Muscle of arm (tissue), 1 donor: ENCODE measurements at regions not wholly inside any gene's neighbourhood (a gene's known extent, or its start where the extent isn't known, plus 50 kb on each side); places are given as distances from the start of the nearest gene placed in this dataset.
"Not testable (repeated sequence)": the region's sequence is repeated elsewhere in the genome, so short reads cannot be mapped to it uniquely, and the experiment has no call there.

Experiments
- DNase-seq: peaks from one replicate; pipeline ENCODE4 v3.0.0-alpha.2; 2013

- not testable (repeated sequence) for DNase-seq
Observed at GRCh38 chr16:88164196-88165039, 213.2 kb downstream of the BANP start.

GRCh38 chr16:88165040-88165544, 213.9 kb downstream of the BANP start:
- not testable (repeated sequence) for DNase-seq

- DNase-seq = not testable (repeated sequence)
Observed at GRCh38 chr16:88165683-88166082, 214.4 kb downstream of the BANP start.

- DNase-seq = not testable (repeated sequence)
Observed at GRCh38 chr16:88166209-88166773, 215.1 kb downstream of the BANP start.

GRCh38 chr16:88167798-88168556, 214.8 kb upstream of the ZNF469 start:
- not testable (repeated sequence) for DNase-seq

- not testable (repeated sequence) for DNase-seq
Observed at GRCh38 chr16:88168557-88168949, 214.2 kb upstream of the ZNF469 start.

- not testable (repeated sequence) for DNase-seq
Observed at GRCh38 chr16:88169136-88169830, 213.5 kb upstream of the ZNF469 start.

GRCh38 chr16:88169831-88170165, 213.0 kb upstream of the ZNF469 start:
- not testable (repeated sequence) for DNase-seq

- DNase-seq = no peak
Observed at GRCh38 chr16:88170528-88170991, 212.2 kb upstream of the ZNF469 start.

- not testable (repeated sequence) for DNase-seq
Observed at GRCh38 chr16:88171126-88171525, 211.6 kb upstream of the ZNF469 start.

- DNase-seq = not testable (repeated sequence)
Observed at GRCh38 chr16:88176184-88176583, 206.6 kb upstream of the ZNF469 start.

- not testable (repeated sequence) for DNase-seq
Observed at GRCh38 chr16:88176591-88177180, 206.1 kb upstream of the ZNF469 start.

GRCh38 chr16:88178251-88178650, 204.5 kb upstream of the ZNF469 start:
- DNase-seq = not testable (repeated sequence)

- DNase-seq = not testable (repeated sequence)
Observed at GRCh38 chr16:88178896-88179295, 203.9 kb upstream of the ZNF469 start.

GRCh38 chr16:88182967-88183881, 199.5 kb upstream of the ZNF469 start:
- not testable (repeated sequence) for DNase-seq

GRCh38 chr16:88184053-88184452, 198.7 kb upstream of the ZNF469 start:
- DNase-seq = not testable (repeated sequence)

GRCh38 chr16:88184566-88185355, 198.0 kb upstream of the ZNF469 start:
- DNase-seq = not testable (repeated sequence)

GRCh38 chr16:88185406-88185805, 197.4 kb upstream of the ZNF469 start:
- DNase-seq = not testable (repeated sequence)
